HEK293 (cell line): ENCODE measurements at regions not wholly inside any gene's neighbourhood (a gene's known extent, or its start where the extent isn't known, plus 50 kb on each side); places are given as distances from the start of the nearest gene placed in this dataset.
"Not testable (repeated sequence)": the region's sequence is repeated elsewhere in the genome, so short reads cannot be mapped to it uniquely, and the experiment has no call there.

ENCODE experiments used
- CTCF ChIA-PET: fragments of 350-600 bp; formaldehyde crosslinking; extraction: SDS; loops from one replicate; lab custom pipeline; 2021; ENCODE audit warnings: antibody characterized with exemption; lab: Yijun Ruan, JAX
- POLR2A ChIA-PET: fragments of 300-600 bp; formaldehyde crosslinking; extraction: SDS; loops from one replicate; lab custom pipeline; 2020; ENCODE audit warnings: antibody characterized with exemption, inconsistent platforms; lab: Yijun Ruan, JAX
- H3K27ac ChIP-seq: fragments of 200-500 bp; sonication (Bioruptor generic); 2 replicates; pipeline ENCODE4 v1.5.1; 2014; ENCODE audit warnings: low read depth, low read length, control low read depth, inconsistent platforms; ENCODE audit errors: extremely low read depth
- H3K36me3 ChIP-seq, 2 experiments: fragments of 200-500 bp in 1 of 2; sonication (Bioruptor generic) in 1 of 2; 1 replicate in 1 of 2; 2 replicates in 1 of 2; pipeline ENCODE4 v1.5.1; 2014 to 2017; ENCODE audit warnings: inconsistent platforms in 2 of 2, low read length in 2 of 2; ENCODE audit not compliant: control insufficient read depth in 2 of 2, insufficient read depth in 1 of 2
- H3K4me1 ChIP-seq: fragments of 200-500 bp; sonication (Bioruptor generic); 2 replicates; pipeline ENCODE4 v1.5.1; 2014; ENCODE audit warnings: mild to moderate bottlenecking, low read length, inconsistent platforms; ENCODE audit not compliant: control insufficient read depth, insufficient read depth
- H3K4me3 ChIP-seq: 2 replicates; pipeline ENCODE4 v1.5.1; 2011; ENCODE audit warnings: low read depth, mild to moderate bottlenecking, control low read depth, low read length, moderate library complexity
- H3K9me3 ChIP-seq: fragments of 200-500 bp; sonication (Bioruptor generic); 2 replicates; pipeline ENCODE4 v1.5.1; 2014; ENCODE audit warnings: low read depth, low read length, inconsistent platforms; ENCODE audit not compliant: control insufficient read depth, insufficient read depth
- HOXC10 ChIP-seq: sonication (generic); formaldehyde crosslinking; IDR thresholded peaks from 2 replicates; pipeline ENCODE4 v1.8.1; 2023; ENCODE audit warnings: mild to moderate bottlenecking, missing genetic modification reagents
- HOXD13 ChIP-seq: sonication (generic); formaldehyde crosslinking; IDR thresholded peaks from 2 replicates; pipeline ENCODE4 v1.8.0; 2022; ENCODE audit warnings: missing genetic modification reagents, borderline replicate concordance
- MZF1 ChIP-seq: fragments of 450-650 bp; formaldehyde crosslinking; IDR thresholded peaks from 2 replicates; pipeline ENCODE4 v1.5.1; 2017; ENCODE audit warnings: missing biosample characterization, missing genetic modification characterization, borderline replicate concordance
- SALL2 ChIP-seq: fragments of 450-650 bp; formaldehyde crosslinking; IDR thresholded peaks from 2 replicates; pipeline ENCODE4 v1.5.0; 2017; ENCODE audit warnings: missing biosample characterization, mild to moderate bottlenecking, missing genetic modification characterization, borderline replicate concordance
- ZBTB8A ChIP-seq: fragments of 450-650 bp; formaldehyde crosslinking; IDR thresholded peaks from 2 replicates; pipeline ENCODE4 v1.5.1; 2016; ENCODE audit warnings: missing biosample characterization, missing genetic modification characterization
- ZNF140 ChIP-seq: fragments of 450-650 bp; formaldehyde crosslinking; IDR thresholded peaks from 2 replicates; pipeline ENCODE4 v1.5.1; 2016; ENCODE audit warnings: missing biosample characterization, missing genetic modification characterization
- ZNF2 ChIP-seq: fragments of 450-650 bp; formaldehyde crosslinking; IDR thresholded peaks from 2 replicates; pipeline ENCODE4 v1.5.1; 2016; ENCODE audit warnings: missing biosample characterization, missing genetic modification characterization
- ZNF211 ChIP-seq: fragments of 450-650 bp; formaldehyde crosslinking; IDR thresholded peaks from 2 replicates; pipeline ENCODE4 v1.5.1; 2016; ENCODE audit warnings: low read depth, missing biosample characterization, missing genetic modification characterization
- ZNF23 ChIP-seq: fragments of 450-650 bp; formaldehyde crosslinking; IDR thresholded peaks from 2 replicates; pipeline ENCODE4 v1.5.1; 2016; ENCODE audit warnings: missing biosample characterization, missing genetic modification characterization, borderline replicate concordance
- ZNF239 ChIP-seq: fragments of 450-650 bp; formaldehyde crosslinking; IDR thresholded peaks from 2 replicates; pipeline ENCODE4 v1.5.1; 2016; ENCODE audit warnings: missing biosample characterization, missing genetic modification characterization
- ZNF266 ChIP-seq: fragments of 450-650 bp; formaldehyde crosslinking; IDR thresholded peaks from 2 replicates; pipeline ENCODE4 v1.5.1; 2016; ENCODE audit warnings: missing biosample characterization, missing genetic modification characterization, low read depth
- ZNF416 ChIP-seq: fragments of 450-650 bp; formaldehyde crosslinking; IDR thresholded peaks from 2 replicates; pipeline ENCODE4 v1.5.1; 2016; ENCODE audit warnings: missing biosample characterization, missing genetic modification characterization
- ZNF521 ChIP-seq: fragments of 450-650 bp; formaldehyde crosslinking; IDR thresholded peaks from 2 replicates; pipeline ENCODE4 v1.5.1; 2017; ENCODE audit warnings: missing biosample characterization, mild to moderate bottlenecking, missing genetic modification characterization
- ZNF529 ChIP-seq: fragments of 450-650 bp; formaldehyde crosslinking; IDR thresholded peaks from 2 replicates; pipeline ENCODE4 v1.5.1; 2017; ENCODE audit warnings: missing genetic modification characterization, missing biosample characterization; ENCODE audit not compliant: insufficient replicate concordance
- ZNF555 ChIP-seq: fragments of 450-650 bp; formaldehyde crosslinking; conservative IDR thresholded peaks from 2 replicates; pipeline ENCODE4 v1.5.1; 2017; ENCODE audit warnings: missing biosample characterization, mild to moderate bottlenecking, missing genetic modification characterization, inconsistent platforms
- ZNF610 ChIP-seq: fragments of 450-650 bp; formaldehyde crosslinking; IDR thresholded peaks from 2 replicates; pipeline ENCODE4 v1.5.1; 2016; ENCODE audit warnings: missing biosample characterization, missing genetic modification characterization, borderline replicate concordance
- ZNF701 ChIP-seq: fragments of 450-650 bp; formaldehyde crosslinking; IDR thresholded peaks from 2 replicates; pipeline ENCODE4 v1.5.1; 2016; ENCODE audit warnings: missing biosample characterization, missing genetic modification characterization
- ZNF843 ChIP-seq: fragments of 450-650 bp; formaldehyde crosslinking; IDR thresholded peaks from 2 replicates; pipeline ENCODE4 v1.5.1; 2016; ENCODE audit warnings: missing biosample characterization, missing genetic modification characterization
- ZSCAN16 ChIP-seq: fragments of 450-650 bp; formaldehyde crosslinking; IDR thresholded peaks from 2 replicates; pipeline ENCODE4 v1.5.1; 2016; ENCODE audit warnings: missing biosample characterization, missing genetic modification characterization
- ZSCAN30 ChIP-seq: fragments of 450-650 bp; IDR thresholded peaks from 2 replicates; pipeline ENCODE4 v1.5.1; 2018; ENCODE audit warnings: missing biosample characterization, mild to moderate bottlenecking, missing genetic modification characterization, moderate library complexity
- TF ChIP-seq, protein P1 (sequence below): fragments of 450-650 bp; formaldehyde crosslinking; conservative IDR thresholded peaks from 2 replicates; pipeline ENCODE4 v1.5.1; 2016; ENCODE audit warnings: low read depth, missing biosample characterization, missing genetic modification characterization
- TF ChIP-seq, protein P2 (sequence below): fragments of 450-650 bp; formaldehyde crosslinking; IDR thresholded peaks from 2 replicates; pipeline ENCODE4 v1.5.1; 2016; ENCODE audit warnings: missing biosample characterization, missing genetic modification characterization
- TF ChIP-seq, protein P3 (sequence below): fragments of 450-650 bp; formaldehyde crosslinking; IDR thresholded peaks from 2 replicates; pipeline ENCODE4 v1.5.1; 2016; ENCODE audit warnings: missing biosample characterization, missing genetic modification characterization
- TF ChIP-seq, protein P4 (sequence below): fragments of 450-650 bp; formaldehyde crosslinking; IDR thresholded peaks from 2 replicates; pipeline ENCODE4 v1.5.1; 2016; ENCODE audit warnings: missing biosample characterization, missing genetic modification characterization

DNA sequence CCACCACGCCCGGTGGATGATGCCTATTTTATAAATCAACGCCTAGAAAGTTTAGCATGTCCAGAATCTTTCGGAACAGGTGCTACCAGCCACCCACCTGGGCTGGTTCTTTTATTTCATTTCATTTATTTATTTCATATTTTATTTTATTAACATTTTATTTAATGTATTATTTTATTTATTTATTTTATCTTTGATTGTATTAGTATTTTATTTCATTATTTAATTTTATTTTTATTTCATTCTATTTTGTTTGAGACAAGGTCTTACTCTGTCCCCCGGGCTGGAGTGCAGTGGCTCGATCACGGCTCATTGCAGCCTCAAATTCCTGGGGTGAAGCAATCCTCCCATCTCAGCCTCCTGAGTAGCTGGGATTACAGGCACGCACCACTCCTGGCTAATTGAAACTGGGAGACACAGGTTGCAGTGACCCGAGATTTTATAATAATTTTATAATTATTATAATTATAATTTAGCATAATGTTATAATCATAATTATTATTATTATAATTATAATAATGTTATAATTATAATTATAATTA is 187.2 kb downstream of the SHOX start (continued):
- TF ChIP-seq, protein P1, sequence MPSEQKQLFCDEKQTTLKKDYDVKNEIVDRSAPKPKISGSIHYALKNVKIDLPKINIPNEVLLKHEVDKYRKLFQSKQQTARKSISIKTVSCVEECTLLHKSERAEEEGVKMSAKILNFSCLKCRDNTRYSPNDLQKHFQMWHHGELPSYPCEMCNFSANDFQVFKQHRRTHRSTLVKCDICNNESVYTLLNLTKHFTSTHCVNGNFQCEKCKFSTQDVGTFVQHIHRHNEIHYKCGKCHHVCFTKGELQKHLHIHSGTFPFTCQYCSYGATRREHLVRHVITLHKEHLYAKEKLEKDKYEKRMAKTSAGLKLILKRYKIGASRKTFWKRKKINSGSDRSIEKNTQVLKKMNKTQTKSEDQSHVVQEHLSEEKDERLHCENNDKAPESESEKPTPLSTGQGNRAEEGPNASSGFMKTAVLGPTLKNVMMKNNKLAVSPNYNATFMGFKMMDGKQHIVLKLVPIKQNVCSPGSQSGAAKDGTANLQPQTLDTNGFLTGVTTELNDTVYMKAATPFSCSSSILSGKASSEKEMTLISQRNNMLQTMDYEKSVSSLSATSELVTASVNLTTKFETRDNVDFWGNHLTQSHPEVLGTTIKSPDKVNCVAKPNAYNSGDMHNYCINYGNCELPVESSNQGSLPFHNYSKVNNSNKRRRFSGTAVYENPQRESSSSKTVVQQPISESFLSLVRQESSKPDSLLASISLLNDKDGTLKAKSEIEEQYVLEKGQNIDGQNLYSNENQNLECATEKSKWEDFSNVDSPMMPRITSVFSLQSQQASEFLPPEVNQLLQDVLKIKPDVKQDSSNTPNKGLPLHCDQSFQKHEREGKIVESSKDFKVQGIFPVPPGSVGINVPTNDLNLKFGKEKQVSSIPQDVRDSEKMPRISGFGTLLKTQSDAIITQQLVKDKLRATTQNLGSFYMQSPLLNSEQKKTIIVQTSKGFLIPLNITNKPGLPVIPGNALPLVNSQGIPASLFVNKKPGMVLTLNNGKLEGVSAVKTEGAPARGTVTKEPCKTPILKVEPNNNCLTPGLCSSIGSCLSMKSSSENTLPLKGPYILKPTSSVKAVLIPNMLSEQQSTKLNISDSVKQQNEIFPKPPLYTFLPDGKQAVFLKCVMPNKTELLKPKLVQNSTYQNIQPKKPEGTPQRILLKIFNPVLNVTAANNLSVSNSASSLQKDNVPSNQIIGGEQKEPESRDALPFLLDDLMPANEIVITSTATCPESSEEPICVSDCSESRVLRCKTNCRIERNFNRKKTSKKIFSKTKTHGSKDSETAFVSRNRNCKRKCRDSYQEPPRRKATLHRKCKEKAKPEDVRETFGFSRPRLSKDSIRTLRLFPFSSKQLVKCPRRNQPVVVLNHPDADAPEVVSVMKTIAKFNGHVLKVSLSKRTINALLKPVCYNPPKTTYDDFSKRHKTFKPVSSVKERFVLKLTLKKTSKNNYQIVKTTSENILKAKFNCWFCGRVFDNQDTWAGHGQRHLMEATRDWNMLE (tag by site-specific recombination), result no peak
- TF ChIP-seq ZNF843 (tag by site-specific recombination), result no peak
- TF ChIP-seq, protein P2, sequence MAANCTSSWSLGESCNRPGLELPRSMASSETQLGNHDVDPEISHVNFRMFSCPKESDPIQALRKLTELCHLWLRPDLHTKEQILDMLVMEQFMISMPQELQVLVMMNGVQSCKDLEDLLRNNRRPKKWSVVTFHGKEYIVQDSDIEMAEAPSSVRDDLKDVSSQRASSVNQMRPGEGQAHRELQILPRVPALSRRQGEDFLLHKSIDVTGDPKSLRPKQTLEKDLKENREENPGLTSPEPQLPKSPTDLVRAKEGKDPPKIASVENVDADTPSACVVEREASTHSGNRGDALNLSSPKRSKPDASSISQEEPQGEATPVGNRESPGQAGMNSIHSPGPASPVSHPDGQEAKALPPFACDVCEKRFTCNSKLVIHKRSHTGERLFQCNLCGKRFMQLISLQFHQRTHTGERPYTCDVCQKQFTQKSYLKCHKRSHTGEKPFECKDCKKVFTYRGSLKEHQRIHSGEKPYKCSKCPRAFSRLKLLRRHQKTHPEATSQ, result no peak
- TF ChIP-seq HOXD13 (CRISPR knock-in tag), result no peak
- no peak for TF ChIP-seq ZNF211 (tag by site-specific recombination)

DNA sequence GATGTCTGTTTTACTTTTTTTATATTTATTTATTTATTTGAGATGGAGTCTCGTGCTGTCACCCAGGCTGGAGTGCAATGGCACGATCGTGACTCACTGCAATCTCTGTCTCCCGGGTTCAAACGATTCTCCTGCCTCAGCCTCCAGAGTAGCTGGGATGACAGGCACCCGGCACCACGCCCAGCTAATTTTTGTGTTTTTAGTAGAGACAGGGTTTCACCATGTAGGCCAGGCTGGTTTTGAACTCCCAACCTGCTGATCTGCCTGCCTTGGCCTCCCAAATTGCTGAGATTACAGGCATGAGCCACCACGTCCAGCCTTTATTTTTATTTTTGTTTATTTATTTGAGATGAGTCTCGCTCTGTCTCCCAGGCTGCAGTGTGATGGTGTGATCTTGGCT is 186.6 kb downstream of the SHOX start:
- H3K4me3 ChIP-seq, POLR2A ChIA-PET, H3K9me3 ChIP-seq, CTCF ChIA-PET, H3K36me3 ChIP-seq, H3K27ac ChIP-seq, H3K4me1 ChIP-seq: not testable (repeated sequence)

DNA sequence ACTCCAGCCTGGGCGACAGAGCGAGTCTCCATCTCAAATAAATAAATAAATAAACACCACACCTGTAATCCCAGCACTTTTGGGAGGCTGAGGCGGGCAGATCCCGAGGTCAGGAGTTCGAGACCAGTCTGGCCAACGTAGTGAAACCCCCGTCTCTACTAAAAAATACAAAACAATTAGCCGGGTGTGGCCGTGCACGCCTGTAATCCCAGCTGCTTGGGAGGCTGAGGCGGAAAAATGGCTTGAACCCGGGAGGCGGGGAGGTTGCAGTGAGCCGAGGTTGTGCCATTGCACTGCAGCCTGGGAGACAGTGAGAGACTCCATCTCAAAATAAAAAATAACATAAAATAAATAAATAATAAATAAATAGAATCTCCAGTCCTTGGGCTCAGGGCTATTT is 185.8 kb downstream of the SHOX start:
- no peak overlapping the region for H3K4me3 ChIP-seq
- H3K9me3 ChIP-seq, result no peaks in the 10 kb centered on the region
- no peaks in the 10 kb centered on the region for H3K36me3 ChIP-seq
- CTCF ChIA-PET, result no interaction called here
- H3K4me1 ChIP-seq, result no peaks in the 10 kb centered on the region
- POLR2A ChIA-PET, result no interaction called here
- TF ChIP-seq ZNF239 (tag by site-specific recombination) (no peak), ZNF521 (no peak), ZBTB8A (tag by site-specific recombination) (no peak), ZNF701 (tag by site-specific recombination) (no peak), ZNF266 (tag by site-specific recombination) (no peak), ZNF2 (no peak), MZF1 (tag by site-specific recombination) (no peak), ZNF529 (tag by site-specific recombination) (no peak), ZNF416 (tag by site-specific recombination) (no peak), SALL2 (tag by site-specific recombination) (no peak), ZSCAN16 (tag by site-specific recombination) (no peak), HOXC10 (CRISPR knock-in tag) (no peak), ZNF140 (tag by site-specific recombination) (no peak), ZNF610 (tag by site-specific recombination) (no peak), ZNF555 (no peak), ZNF23 (no peak), ZSCAN30 (tag by site-specific recombination) (no peak)
- TF ChIP-seq, protein P3, sequence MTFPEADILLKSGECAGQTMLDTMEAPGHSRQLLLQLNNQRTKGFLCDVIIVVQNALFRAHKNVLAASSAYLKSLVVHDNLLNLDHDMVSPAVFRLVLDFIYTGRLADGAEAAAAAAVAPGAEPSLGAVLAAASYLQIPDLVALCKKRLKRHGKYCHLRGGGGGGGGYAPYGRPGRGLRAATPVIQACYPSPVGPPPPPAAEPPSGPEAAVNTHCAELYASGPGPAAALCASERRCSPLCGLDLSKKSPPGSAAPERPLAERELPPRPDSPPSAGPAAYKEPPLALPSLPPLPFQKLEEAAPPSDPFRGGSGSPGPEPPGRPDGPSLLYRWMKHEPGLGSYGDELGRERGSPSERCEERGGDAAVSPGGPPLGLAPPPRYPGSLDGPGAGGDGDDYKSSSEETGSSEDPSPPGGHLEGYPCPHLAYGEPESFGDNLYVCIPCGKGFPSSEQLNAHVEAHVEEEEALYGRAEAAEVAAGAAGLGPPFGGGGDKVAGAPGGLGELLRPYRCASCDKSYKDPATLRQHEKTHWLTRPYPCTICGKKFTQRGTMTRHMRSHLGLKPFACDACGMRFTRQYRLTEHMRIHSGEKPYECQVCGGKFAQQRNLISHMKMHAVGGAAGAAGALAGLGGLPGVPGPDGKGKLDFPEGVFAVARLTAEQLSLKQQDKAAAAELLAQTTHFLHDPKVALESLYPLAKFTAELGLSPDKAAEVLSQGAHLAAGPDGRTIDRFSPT (tag by site-specific recombination), result no peak
- TF ChIP-seq, protein P4, sequence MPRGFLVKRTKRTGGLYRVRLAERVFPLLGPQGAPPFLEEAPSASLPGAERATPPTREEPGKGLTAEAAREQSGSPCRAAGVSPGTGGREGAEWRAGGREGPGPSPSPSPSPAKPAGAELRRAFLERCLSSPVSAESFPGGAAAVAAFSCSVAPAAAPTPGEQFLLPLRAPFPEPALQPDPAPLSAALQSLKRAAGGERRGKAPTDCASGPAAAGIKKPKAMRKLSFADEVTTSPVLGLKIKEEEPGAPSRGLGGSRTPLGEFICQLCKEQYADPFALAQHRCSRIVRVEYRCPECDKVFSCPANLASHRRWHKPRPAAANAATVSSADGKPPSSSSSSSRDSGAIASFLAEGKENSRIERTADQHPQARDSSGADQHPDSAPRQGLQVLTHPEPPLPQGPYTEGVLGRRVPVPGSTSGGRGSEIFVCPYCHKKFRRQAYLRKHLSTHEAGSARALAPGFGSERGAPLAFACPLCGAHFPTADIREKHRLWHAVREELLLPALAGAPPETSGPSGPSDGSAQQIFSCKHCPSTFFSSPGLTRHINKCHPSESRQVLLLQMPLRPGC (tag by site-specific recombination), result no peak
- no peak overlapping the region for H3K27ac ChIP-seq
